H9 (cell line): ENCODE measurements at regions not wholly inside any gene's neighbourhood (a gene's known extent, or its start where the extent isn't known, plus 50 kb on each side); places are given as distances from the start of the nearest gene placed in this dataset.

Experiments
- DNase-seq: peaks from one replicate; pipeline ENCODE4 v3.0.0-alpha.2; 2017
- H2AFZ ChIP-seq: one replicate; pipeline ENCODE4 v1.6.1; 2013; ENCODE audit warnings: mild to moderate bottlenecking, low read length, control low read depth, moderate library complexity
- H2AK5ac ChIP-seq: 2 replicates; pipeline ENCODE4 v1.6.1; 2013; ENCODE audit warnings: low read length, control low read depth, mixed read lengths; ENCODE audit not compliant: insufficient read length
- H2BK120ac ChIP-seq: one replicate; pipeline ENCODE4 v1.6.1; 2013; ENCODE audit warnings: low read depth, mild to moderate bottlenecking, low read length, control low read depth, inconsistent platforms; ENCODE audit not compliant: poor library complexity, severe bottlenecking
- H2BK12ac ChIP-seq: 2 replicates; pipeline ENCODE4 v1.6.1; 2013; ENCODE audit warnings: low read length, control low read depth, mixed read lengths, low read depth; ENCODE audit not compliant: insufficient read length
- H2BK15ac ChIP-seq: 2 replicates; pipeline ENCODE4 v1.6.1; 2013; ENCODE audit warnings: low read depth, low read length, control low read depth
- H2BK20ac ChIP-seq: one replicate; pipeline ENCODE4 v1.6.1; 2013; ENCODE audit warnings: low read depth, mild to moderate bottlenecking, low read length, control low read depth, inconsistent platforms; ENCODE audit not compliant: poor library complexity, severe bottlenecking
- H2BK5ac ChIP-seq: 2 replicates; pipeline ENCODE4 v1.6.1; 2013; ENCODE audit warnings: low read length, control low read depth, mixed read lengths; ENCODE audit not compliant: insufficient read length
- H3K14ac ChIP-seq: 2 replicates; pipeline ENCODE4 v1.6.1; 2013; ENCODE audit warnings: low read length, control low read depth; ENCODE audit not compliant: insufficient read depth
- H3K18ac ChIP-seq: 2 replicates; pipeline ENCODE4 v1.6.1; 2013; ENCODE audit warnings: low read depth, mild to moderate bottlenecking, mixed read lengths, low read length, control low read depth; ENCODE audit not compliant: insufficient read length
- H3K23ac ChIP-seq: 2 replicates; pipeline ENCODE4 v1.6.1; 2013; ENCODE audit warnings: low read length, control low read depth, mixed read lengths, low read depth; ENCODE audit not compliant: insufficient read length
- H3K23me2 ChIP-seq: 2 replicates; pipeline ENCODE4 v1.6.1; 2013; ENCODE audit warnings: low read depth, mild to moderate bottlenecking, mixed read lengths, low read length, control low read depth; ENCODE audit not compliant: insufficient read length, poor library complexity, severe bottlenecking
- H3K27ac ChIP-seq: 2 replicates; pipeline ENCODE4 v1.5.1; 2013; ENCODE audit warnings: low read length, control low read depth, mixed read lengths, low read depth; ENCODE audit not compliant: insufficient read length
- H3K27me3 ChIP-seq: 2 replicates; pipeline ENCODE4 v1.6.1; 2013; ENCODE audit warnings: low read length, control low read depth, inconsistent platforms; ENCODE audit not compliant: insufficient read depth
- H3K4ac ChIP-seq: 2 replicates; pipeline ENCODE4 v1.6.1; 2013; ENCODE audit warnings: low read depth, mild to moderate bottlenecking, control low read depth, inconsistent platforms, low read length, moderate library complexity
- H3K4me1 ChIP-seq: 2 replicates; pipeline ENCODE4 v1.6.1; 2013; ENCODE audit warnings: low read length, control low read depth, inconsistent platforms; ENCODE audit not compliant: insufficient read depth
- H3K4me2 ChIP-seq: 2 replicates; pipeline ENCODE4 v1.6.1; 2013; ENCODE audit warnings: low read length, control low read depth, mixed read lengths; ENCODE audit not compliant: insufficient read length, insufficient read depth
- H3K56ac ChIP-seq: 2 replicates; pipeline ENCODE4 v1.6.1; 2013; ENCODE audit warnings: low read depth, mild to moderate bottlenecking, mixed read lengths, low read length, control low read depth; ENCODE audit not compliant: insufficient read length
- H3K79me1 ChIP-seq: 2 replicates; pipeline ENCODE4 v1.6.1; 2013; ENCODE audit warnings: low read depth, mild to moderate bottlenecking, moderate library complexity, low read length, control low read depth, inconsistent platforms; ENCODE audit not compliant: insufficient read depth, poor library complexity, severe bottlenecking
- H3K79me2 ChIP-seq: 2 replicates; pipeline ENCODE4 v1.6.1; 2013; ENCODE audit warnings: low read length, control low read depth, inconsistent platforms; ENCODE audit not compliant: insufficient read depth
- H3K9ac ChIP-seq: 2 replicates; pipeline ENCODE4 v1.6.1; 2013; ENCODE audit warnings: low read length, control low read depth, mixed read lengths; ENCODE audit not compliant: insufficient read length; ENCODE audit errors: extremely low read depth
- H3K9me3 ChIP-seq: one replicate; pipeline ENCODE4 v1.6.1; 2013; ENCODE audit warnings: low read depth, low read length, inconsistent platforms; ENCODE audit not compliant: control insufficient read depth
- H3T11ph ChIP-seq: one replicate; pipeline ENCODE4 v1.6.1; 2013; ENCODE audit warnings: mild to moderate bottlenecking, low read length, control low read depth, inconsistent platforms
- H4K20me1 ChIP-seq: one replicate; pipeline ENCODE4 v1.6.1; 2013; ENCODE audit not compliant: control insufficient read depth, insufficient read length, insufficient read depth
- H4K5ac ChIP-seq: 2 replicates; pipeline ENCODE4 v1.6.1; 2013; ENCODE audit warnings: low read depth, mild to moderate bottlenecking, mixed read lengths, low read length, control low read depth; ENCODE audit not compliant: insufficient read length
- H4K8ac ChIP-seq: replicated peaks from 2 replicates; pipeline ENCODE4 v1.6.1; 2013; ENCODE audit warnings: low read length, control low read depth, mixed read lengths, low read depth; ENCODE audit not compliant: insufficient read length
- H4K91ac ChIP-seq: 2 replicates; pipeline ENCODE4 v1.6.1; 2013; ENCODE audit warnings: low read depth, mild to moderate bottlenecking, moderate library complexity, mixed read lengths, low read length, control low read depth; ENCODE audit not compliant: insufficient read length
- H3K27ac Mint-ChIP-seq, 3 experiments: 2 replicates in 2 of 3; 3 replicates in 1 of 3; pipeline ENCODE4 v1.8.0; 2020 to 2021; ENCODE audit warnings: mixed read lengths in 3 of 3, mild to moderate bottlenecking in 1 of 3, moderate library complexity in 1 of 3
- H3K27me3 Mint-ChIP-seq: 2 replicates; pipeline ENCODE4 v1.8.0; 2021; ENCODE audit warnings: low read depth, mild to moderate bottlenecking, moderate library complexity, mixed read lengths
- H3K36me3 Mint-ChIP-seq, 3 experiments: 2 replicates in 2 of 3; 3 replicates in 1 of 3; pipeline ENCODE4 v1.8.0; 2020 to 2021; ENCODE audit warnings: low read depth in 3 of 3, mixed read lengths in 3 of 3; ENCODE audit not compliant: insufficient read depth in 1 of 3
- H3K4me1 Mint-ChIP-seq, 2 experiments: 2 replicates each; pipeline ENCODE4 v1.8.0; 2020; ENCODE audit warnings: mixed read lengths in 2 of 2
- H3K4me3 Mint-ChIP-seq, 2 experiments: 2 replicates in 1 of 2; 3 replicates in 1 of 2; pipeline ENCODE4 v1.8.0; 2020 to 2021; ENCODE audit warnings: mild to moderate bottlenecking in 2 of 2, mixed read lengths in 2 of 2, moderate library complexity in 1 of 2
- H3K9me3 Mint-ChIP-seq, 2 experiments: 2 replicates in 1 of 2; 3 replicates in 1 of 2; pipeline ENCODE4 v1.8.0; 2020; ENCODE audit warnings: mild to moderate bottlenecking in 2 of 2, mixed read lengths in 2 of 2, moderate library complexity in 1 of 2
- CTCF ChIP-seq: fragments of 200-600 bp; sonication (generic); conservative IDR thresholded peaks from 3 replicates; pipeline ENCODE4 v1.8.0; 2021; ENCODE audit warnings: antibody characterized with exemption, mild to moderate bottlenecking

GRCh38 chr14:21822109-21822508 is 148.5 kb upstream of the OR4E1 start:
- no peak overlapping the region for H2BK5ac ChIP-seq
- H3K9ac ChIP-seq = no peak overlapping the region
- no peak overlapping the region for H3K23ac ChIP-seq
- H4K8ac ChIP-seq = no peak overlapping the region
- H3K79me2 ChIP-seq = no peaks in the 10 kb centered on the region
- no peaks in the 10 kb centered on the region for H3K4me1 ChIP-seq
- no peak overlapping the region for H4K91ac ChIP-seq
- H3K4me2 ChIP-seq = no peak overlapping the region
- H2BK120ac ChIP-seq = no peak overlapping the region
- no peak overlapping the region for H3K18ac ChIP-seq
- no peaks in the 10 kb centered on the region for H3K27me3 ChIP-seq
- no peak overlapping the region for H2BK12ac ChIP-seq
- Mint-ChIP-seq H3K4me1 (peaks cover 0 to 3% of the 10 kb centered on the region in 2 experiments; a peak in 1 of 4 replicates), H3K27me3 (peaks cover 17% of the 10 kb centered on the region), H3K27ac (no peak overlapping the region), H3K36me3 (peaks cover 0 to 4% (median under 1%) of the 10 kb centered on the region in 3 experiments; a peak in 3 of 7 replicates), H3K4me3 (no peak overlapping the region), H3K9me3 (peaks cover 10 to 11% of the 10 kb centered on the region in 2 experiments)
- H3K56ac ChIP-seq = no peak overlapping the region
- H2BK20ac ChIP-seq = no peak overlapping the region
- no peak overlapping the region for H3K27ac ChIP-seq
- H3K23me2 ChIP-seq = no peaks in the 10 kb centered on the region
- no peak overlapping the region for H3K4ac ChIP-seq
- no peak overlapping the region for H3K14ac ChIP-seq
- no peak overlapping the region for H4K5ac ChIP-seq
- TF ChIP-seq CTCF = no peak
- H2AK5ac ChIP-seq = no peak overlapping the region
- H4K20me1 ChIP-seq = no peaks in the 10 kb centered on the region
- H3T11ph ChIP-seq = no peak overlapping the region
- no peak overlapping the region for H2BK15ac ChIP-seq
- H3K79me1 ChIP-seq = no peaks in the 10 kb centered on the region
- no peaks in the 10 kb centered on the region for H3K9me3 ChIP-seq
- no peak for DNase-seq
- no peak overlapping the region for H2AFZ ChIP-seq
